GM18511 (cell line): ENCODE measurements at regions not wholly inside any gene's neighbourhood (a gene's known extent, or its start where the extent isn't known, plus 50 kb on each side); places are given as distances from the start of the nearest gene placed in this dataset.
"Not testable (repeated sequence)": the region's sequence is repeated elsewhere in the genome, so short reads cannot be mapped to it uniquely, and the experiment has no call there.

ENCODE experiments used
- ATAC-seq: cut with Tn5 transposase; IDR thresholded peaks from one replicate; pipeline ENCODE4 v1.9.1; 2021; ENCODE audit warnings: mild to moderate bottlenecking, moderate library complexity; ENCODE audit not compliant: unreplicated experiment

GRCh38 chr10:4639960-4640359, 186.0 kb upstream of the AKR1E2 start:
- ATAC-seq, result no peak

GRCh38 chr10:4638099-4638498, 187.9 kb upstream of the AKR1E2 start:
- ATAC-seq, result no peak

GRCh38 chr10:4637657-4638056, 188.3 kb upstream of the AKR1E2 start:
- no peak for ATAC-seq

GRCh38 chr10:4635883-4636282, 190.1 kb upstream of the AKR1E2 start:
- no peak for ATAC-seq

GRCh38 chr10:4635388-4635787, 190.6 kb upstream of the AKR1E2 start:
- ATAC-seq, result no peak

- no peak for ATAC-seq
Observed at GRCh38 chr10:4633776-4634175, 192.2 kb upstream of the AKR1E2 start.

GRCh38 chr10:4633186-4633585, 192.8 kb upstream of the AKR1E2 start:
- ATAC-seq, result no peak

- no peak for ATAC-seq
Observed at GRCh38 chr10:4632757-4633156, 193.2 kb upstream of the AKR1E2 start.

GRCh38 chr10:4626919-4627318, 199.1 kb upstream of the AKR1E2 start:
- no peak for ATAC-seq

GRCh38 chr10:4623757-4624420, 202.1 kb upstream of the AKR1E2 start:
- no peak for ATAC-seq

GRCh38 chr10:4623200-4623599, 202.8 kb upstream of the AKR1E2 start:
- ATAC-seq, result no peak

- no peak for ATAC-seq
Observed at GRCh38 chr10:4622384-4622783, 203.6 kb upstream of the AKR1E2 start.

GRCh38 chr10:4617589-4617988, 208.4 kb upstream of the AKR1E2 start:
- no peak for ATAC-seq

GRCh38 chr10:4615042-4615441, 211.0 kb upstream of the AKR1E2 start:
- ATAC-seq, result no peak

GRCh38 chr10:4609251-4609650, 216.8 kb upstream of the AKR1E2 start:
- no peak for ATAC-seq

- no peak for ATAC-seq
Observed at GRCh38 chr10:4607681-4608080, 218.3 kb upstream of the AKR1E2 start.

GRCh38 chr10:4606856-4607636, 219.0 kb upstream of the AKR1E2 start:
- no peak for ATAC-seq

- no peak for ATAC-seq
Observed at GRCh38 chr10:4602764-4603491, 223.1 kb upstream of the AKR1E2 start.

GRCh38 chr10:4599471-4599870, 226.5 kb upstream of the AKR1E2 start:
- no peak for ATAC-seq

GRCh38 chr10:4597898-4598297, 228.1 kb upstream of the AKR1E2 start:
- ATAC-seq, result not testable (repeated sequence)

- ATAC-seq, result no peak
Observed at GRCh38 chr10:4596951-4597350, 229.1 kb upstream of the AKR1E2 start.
